ENCODE measurements at regions not wholly inside any gene's neighbourhood (a gene's known extent, or its start where the extent isn't known, plus 50 kb on each side); places are given as distances from the start of the nearest gene placed in this dataset.

- Mint-ChIP-seq H3K9me3 (ENCODE audit: low read depth, unreplicated experiment) (peaks cover 8% of the 10 kb centered on the region), H3K4me1 (ENCODE audit: low read depth, unreplicated experiment) (no peaks in the 10 kb centered on the region), H3K36me3 (ENCODE audit: insufficient read depth, unreplicated experiment) (no peaks in the 10 kb centered on the region), H3K4me3 (ENCODE audit: low read depth, unreplicated experiment) (no peak overlapping the region), H3K27ac (ENCODE audit: unreplicated experiment) (no peak overlapping the region), H3K27me3 (ENCODE audit: unreplicated experiment) (no peaks in the 10 kb centered on the region)
- CTCF ChIA-PET = no interaction called here
- TF ChIP-seq, protein P1, sequence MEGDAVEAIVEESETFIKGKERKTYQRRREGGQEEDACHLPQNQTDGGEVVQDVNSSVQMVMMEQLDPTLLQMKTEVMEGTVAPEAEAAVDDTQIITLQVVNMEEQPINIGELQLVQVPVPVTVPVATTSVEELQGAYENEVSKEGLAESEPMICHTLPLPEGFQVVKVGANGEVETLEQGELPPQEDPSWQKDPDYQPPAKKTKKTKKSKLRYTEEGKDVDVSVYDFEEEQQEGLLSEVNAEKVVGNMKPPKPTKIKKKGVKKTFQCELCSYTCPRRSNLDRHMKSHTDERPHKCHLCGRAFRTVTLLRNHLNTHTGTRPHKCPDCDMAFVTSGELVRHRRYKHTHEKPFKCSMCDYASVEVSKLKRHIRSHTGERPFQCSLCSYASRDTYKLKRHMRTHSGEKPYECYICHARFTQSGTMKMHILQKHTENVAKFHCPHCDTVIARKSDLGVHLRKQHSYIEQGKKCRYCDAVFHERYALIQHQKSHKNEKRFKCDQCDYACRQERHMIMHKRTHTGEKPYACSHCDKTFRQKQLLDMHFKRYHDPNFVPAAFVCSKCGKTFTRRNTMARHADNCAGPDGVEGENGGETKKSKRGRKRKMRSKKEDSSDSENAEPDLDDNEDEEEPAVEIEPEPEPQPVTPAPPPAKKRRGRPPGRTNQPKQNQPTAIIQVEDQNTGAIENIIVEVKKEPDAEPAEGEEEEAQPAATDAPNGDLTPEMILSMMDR (IDR thresholded peaks at IDR 0.05; ENCODE audit: unreplicated experiment) = no peak
- BruUV-seq (replicated peaks) = no TSS peak
- no peak for DNase-seq
- intact Hi-C loops (cut with micrococcal nuclease; ENCODE audit: unreplicated experiment) = no loop called here
These were observed 68.8 kb upstream of the STX18 start for GRCh38 chr4:4610672-4611071.

DNA sequence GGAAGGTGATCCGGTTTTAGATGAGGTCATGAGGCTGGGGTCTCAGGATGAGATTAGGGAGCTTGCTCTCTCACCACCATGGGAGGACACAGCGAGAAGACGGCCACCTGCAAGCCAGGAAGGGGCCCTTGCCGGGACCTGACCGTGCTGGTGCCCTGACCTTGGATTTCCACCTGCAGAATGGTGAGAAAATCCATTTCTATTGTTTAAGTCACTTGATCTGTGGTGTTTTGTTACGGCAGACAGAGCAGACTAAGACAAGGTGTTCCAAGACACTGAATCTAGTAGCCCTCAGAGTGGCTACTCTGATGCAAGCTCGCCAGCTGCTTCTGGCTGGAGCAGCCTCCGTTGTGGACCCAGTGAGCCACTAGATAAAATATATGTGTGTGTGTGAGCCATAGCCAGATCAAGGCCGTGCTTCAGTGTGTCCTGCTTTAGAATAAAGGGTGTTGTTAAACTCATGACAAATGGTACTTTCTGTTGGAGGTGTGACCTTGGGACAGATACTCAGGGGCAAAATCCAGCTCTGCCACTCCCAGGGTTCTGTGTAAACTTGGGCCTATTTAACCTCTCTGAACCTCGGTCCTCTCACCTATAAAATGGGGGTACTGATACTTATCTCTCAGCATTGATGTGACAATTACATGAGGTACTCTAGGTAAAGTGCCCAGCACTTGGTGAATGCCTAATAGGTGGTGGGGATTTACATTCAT lies 67.9 kb upstream of the STX18 start:
- Mint-ChIP-seq H3K9me3 (ENCODE audit: low read depth, unreplicated experiment) (peaks cover 8% of the 10 kb centered on the region), H3K36me3 (ENCODE audit: insufficient read depth, unreplicated experiment) (no peaks in the 10 kb centered on the region), H3K27me3 (ENCODE audit: unreplicated experiment) (no peaks in the 10 kb centered on the region), H3K4me3 (ENCODE audit: low read depth, unreplicated experiment) (no peak overlapping the region), H3K4me1 (ENCODE audit: low read depth, unreplicated experiment) (no peaks in the 10 kb centered on the region), H3K27ac (ENCODE audit: unreplicated experiment) (no peak overlapping the region)
- no peak for DNase-seq
- TF ChIP-seq, protein P1 (IDR thresholded peaks at IDR 0.05; ENCODE audit: unreplicated experiment) = no peak
- BruUV-seq (replicated peaks) = no TSS peak
- intact Hi-C loops (cut with micrococcal nuclease; ENCODE audit: unreplicated experiment) = no loop called here
- CTCF ChIA-PET = no interaction called here

GRCh38 chr4:4608214-4608537 lies 66.3 kb upstream of the STX18 start:
- no peaks in the 10 kb centered on the region for H3K4me1 Mint-ChIP-seq (ENCODE audit: low read depth, unreplicated experiment)
- H3K4me3 Mint-ChIP-seq (ENCODE audit: low read depth, unreplicated experiment) = no peak overlapping the region
- intact Hi-C loops (cut with micrococcal nuclease; ENCODE audit: unreplicated experiment) = no loop called here
- no peak for DNase-seq
- BruUV-seq (replicated peaks) = no TSS peak
- CTCF ChIA-PET = no interaction called here
- H3K27ac Mint-ChIP-seq (ENCODE audit: unreplicated experiment) = no peak overlapping the region
- H3K9me3 Mint-ChIP-seq (ENCODE audit: low read depth, unreplicated experiment) = peaks cover 8% of the 10 kb centered on the region
- H3K36me3 Mint-ChIP-seq (ENCODE audit: insufficient read depth, unreplicated experiment) = no peaks in the 10 kb centered on the region
- TF ChIP-seq, protein P1 (IDR thresholded peaks at IDR 0.05; ENCODE audit: unreplicated experiment) = no peak
- no peaks in the 10 kb centered on the region for H3K27me3 Mint-ChIP-seq (ENCODE audit: unreplicated experiment)

- Mint-ChIP-seq H3K27me3 (ENCODE audit: unreplicated experiment) (no peaks in the 10 kb centered on the region), H3K9me3 (ENCODE audit: low read depth, unreplicated experiment) (peaks cover 8% of the 10 kb centered on the region), H3K27ac (ENCODE audit: unreplicated experiment) (no peak overlapping the region), H3K36me3 (ENCODE audit: insufficient read depth, unreplicated experiment) (no peaks in the 10 kb centered on the region), H3K4me1 (ENCODE audit: low read depth, unreplicated experiment) (no peaks in the 10 kb centered on the region), H3K4me3 (ENCODE audit: low read depth, unreplicated experiment) (no peak overlapping the region)
- no peak for DNase-seq
- CTCF ChIA-PET = no interaction called here
- no TSS peak for BruUV-seq (replicated peaks)
- intact Hi-C loops (cut with micrococcal nuclease; ENCODE audit: unreplicated experiment) = no loop called here
- TF ChIP-seq, protein P1 (IDR thresholded peaks at IDR 0.05; ENCODE audit: unreplicated experiment) = no peak
These were observed 65.7 kb upstream of the STX18 start for GRCh38 chr4:4607336-4608213.
